HG03175 (cell line): ENCODE measurements at regions not wholly inside any gene's neighbourhood (a gene's known extent, or its start where the extent isn't known, plus 50 kb on each side); places are given as distances from the start of the nearest gene placed in this dataset.

Source experiments
- ATAC-seq: cut with Tn5 transposase; IDR thresholded peaks from one replicate; pipeline ENCODE4 v1.9.1; 2021; ENCODE audit warnings: mild to moderate bottlenecking, moderate library complexity; ENCODE audit not compliant: unreplicated experiment

DNA sequence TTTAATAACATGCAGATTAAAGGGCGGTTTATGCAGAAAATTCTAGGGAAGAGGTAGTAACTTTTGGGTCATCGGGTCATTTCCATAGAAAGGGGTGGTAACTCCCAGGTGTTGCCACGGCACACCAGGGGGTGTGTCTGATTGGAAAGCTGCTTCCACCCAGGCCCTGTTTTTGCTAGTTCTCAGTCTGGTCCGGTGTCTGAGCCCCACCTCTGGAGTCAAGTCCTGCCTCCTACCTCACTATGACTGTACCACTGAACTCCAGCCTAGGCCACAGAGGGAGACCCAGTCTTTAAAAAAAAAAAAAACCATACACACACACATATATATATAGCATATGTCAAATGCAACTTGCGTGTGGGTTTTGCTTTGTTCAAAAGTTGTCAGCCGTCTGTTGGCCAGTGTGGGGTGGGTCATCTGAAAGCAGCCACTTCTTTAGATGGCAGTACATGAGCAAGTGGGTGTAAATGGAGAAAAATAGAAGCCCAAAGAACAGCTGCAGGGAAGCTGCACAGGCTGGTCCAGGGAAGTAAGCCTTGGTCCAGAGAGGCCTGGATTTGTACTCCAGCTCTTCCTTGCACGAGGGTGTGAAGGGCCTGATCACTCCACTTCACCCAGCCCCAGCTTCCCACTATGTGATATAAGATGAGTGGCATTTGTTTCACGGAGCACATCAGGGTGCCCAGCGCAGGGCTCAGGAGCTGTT, 110.7 kb upstream of the SPRY4 start:
- ATAC-seq, result no peak

DNA sequence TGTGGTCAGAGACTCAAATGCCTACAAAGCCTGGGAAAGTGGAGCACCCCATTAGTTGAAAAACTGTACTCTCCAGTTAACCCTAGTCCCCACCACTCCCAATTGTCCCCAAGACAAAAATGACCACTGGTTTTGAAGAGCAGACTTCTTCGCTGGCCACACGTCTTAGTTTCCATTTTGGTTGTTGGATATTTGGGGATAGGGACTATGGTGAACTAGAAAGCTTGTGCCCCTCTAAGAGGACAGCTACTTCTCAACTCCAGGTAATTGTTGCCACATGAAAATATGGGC, 109.4 kb upstream of the SPRY4 start:
- ATAC-seq, result no peak

DNA sequence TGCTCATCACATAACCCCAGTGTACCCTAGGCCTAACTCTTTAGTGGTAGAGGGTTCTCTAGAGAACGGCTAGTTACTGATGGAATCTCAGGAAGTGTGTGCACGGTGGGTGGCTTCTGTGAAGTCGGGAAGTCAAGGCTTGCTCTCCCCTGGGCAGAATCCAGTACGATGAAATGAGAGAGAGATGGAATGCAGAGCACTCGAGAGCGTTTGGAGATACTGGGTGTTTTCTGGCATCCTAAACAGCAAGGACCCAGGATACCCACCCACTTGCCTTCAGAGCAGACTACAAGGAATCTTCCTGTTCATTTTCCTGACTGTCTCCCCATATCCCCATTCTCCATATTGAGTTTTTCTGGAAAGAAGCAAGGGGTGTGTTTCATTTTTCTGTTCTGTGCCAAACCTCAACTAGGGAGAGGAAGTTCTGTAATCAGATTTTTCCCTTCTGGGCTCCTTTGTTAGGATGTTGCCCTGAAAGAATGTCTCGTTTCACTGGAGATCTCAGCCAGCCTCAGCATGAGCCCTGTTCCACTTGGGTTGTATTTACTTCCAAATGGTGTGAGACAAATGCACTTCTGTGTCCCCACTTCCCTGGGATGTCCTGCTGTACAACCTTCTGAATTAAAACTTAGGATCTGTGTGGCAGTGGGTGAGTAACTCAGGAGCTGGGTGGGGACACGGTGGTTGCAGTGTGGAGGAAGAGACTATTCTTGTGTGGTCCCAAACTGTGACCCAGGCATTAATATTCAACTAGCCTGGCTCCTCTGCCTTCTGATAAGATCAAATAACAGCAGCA, 108.9 kb upstream of the SPRY4 start:
- no peak for ATAC-seq

DNA sequence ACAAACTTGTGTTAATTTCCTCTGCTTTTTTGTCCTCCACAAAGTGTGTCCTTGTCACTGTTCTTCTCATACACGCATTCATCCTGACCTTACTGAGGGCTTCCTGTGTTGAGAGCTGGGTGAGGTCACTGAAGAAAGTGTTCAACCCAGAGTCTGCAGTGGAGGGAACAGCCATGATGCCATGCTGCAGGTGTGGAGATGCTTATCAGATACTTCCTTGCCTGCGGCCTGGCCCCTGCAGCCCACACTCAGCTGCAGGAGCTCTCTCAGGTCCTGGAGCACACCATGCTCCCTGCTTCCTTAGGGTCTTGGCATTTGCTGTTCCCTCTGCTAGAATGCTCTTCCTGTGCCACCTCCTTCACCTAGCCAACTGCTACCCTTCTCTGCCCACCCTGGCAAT, 108.1 kb upstream of the SPRY4 start:
- peak; percentile 56 for ATAC-seq

DNA sequence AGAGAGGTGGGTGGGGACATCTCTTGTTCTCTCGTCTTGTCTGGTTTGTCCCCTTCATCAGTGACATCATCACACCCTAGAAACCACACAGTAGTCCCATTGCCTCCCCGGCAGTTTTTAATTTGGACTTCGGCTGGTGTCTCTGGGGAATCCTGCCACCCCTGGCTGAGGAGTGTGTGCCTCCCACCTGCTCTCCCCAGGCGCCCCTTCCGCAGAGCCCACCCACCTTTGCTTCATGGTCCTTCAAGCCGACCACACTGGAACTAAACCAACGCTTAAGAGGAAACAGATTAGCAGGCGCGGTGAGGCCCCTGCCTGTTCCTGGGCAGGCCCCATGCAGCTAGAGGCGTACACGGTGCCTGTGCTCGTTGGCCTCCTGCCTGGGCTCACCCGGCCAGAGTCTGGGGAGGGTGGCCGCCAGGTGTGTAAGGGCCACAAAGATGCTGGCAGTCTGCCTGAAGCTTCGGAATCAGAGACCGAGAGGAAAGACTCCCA, 107.6 kb upstream of the SPRY4 start:
- peak; percentile 56 for ATAC-seq

DNA sequence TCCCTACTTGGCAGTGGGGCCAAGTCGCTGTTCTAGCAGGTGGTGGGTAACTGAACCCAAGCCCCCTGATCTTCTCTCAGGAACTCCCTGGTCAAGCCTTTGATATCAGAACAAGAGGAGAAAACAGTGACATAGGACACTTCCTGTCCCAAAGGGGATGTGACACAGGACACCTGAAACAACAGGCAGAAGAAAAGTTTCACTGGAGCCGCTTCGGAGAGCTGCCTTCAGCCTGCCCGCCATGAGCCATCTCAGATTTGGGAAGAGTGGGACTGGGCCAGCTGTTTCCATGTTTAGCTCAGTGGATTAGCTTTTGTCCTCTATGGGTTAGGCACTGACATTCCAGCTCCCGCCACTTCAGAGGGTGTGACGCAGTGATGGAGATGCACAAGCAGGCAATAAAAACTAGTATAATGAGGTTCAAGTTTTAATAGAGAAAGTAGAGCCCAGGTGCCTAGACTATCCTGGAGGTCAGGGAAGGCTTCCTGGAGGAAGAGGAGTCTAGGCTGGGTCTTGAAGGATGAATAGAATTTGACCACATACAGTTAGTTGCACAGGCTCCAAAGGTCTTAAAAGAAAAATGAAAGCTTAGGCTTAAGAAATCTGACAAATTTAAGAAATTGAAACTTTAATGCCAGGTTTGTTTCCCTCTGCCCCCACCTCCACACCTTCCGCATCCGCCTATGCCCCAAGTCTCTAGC, 104.1 kb upstream of the SPRY4 start:
- ATAC-seq, result no peak

DNA sequence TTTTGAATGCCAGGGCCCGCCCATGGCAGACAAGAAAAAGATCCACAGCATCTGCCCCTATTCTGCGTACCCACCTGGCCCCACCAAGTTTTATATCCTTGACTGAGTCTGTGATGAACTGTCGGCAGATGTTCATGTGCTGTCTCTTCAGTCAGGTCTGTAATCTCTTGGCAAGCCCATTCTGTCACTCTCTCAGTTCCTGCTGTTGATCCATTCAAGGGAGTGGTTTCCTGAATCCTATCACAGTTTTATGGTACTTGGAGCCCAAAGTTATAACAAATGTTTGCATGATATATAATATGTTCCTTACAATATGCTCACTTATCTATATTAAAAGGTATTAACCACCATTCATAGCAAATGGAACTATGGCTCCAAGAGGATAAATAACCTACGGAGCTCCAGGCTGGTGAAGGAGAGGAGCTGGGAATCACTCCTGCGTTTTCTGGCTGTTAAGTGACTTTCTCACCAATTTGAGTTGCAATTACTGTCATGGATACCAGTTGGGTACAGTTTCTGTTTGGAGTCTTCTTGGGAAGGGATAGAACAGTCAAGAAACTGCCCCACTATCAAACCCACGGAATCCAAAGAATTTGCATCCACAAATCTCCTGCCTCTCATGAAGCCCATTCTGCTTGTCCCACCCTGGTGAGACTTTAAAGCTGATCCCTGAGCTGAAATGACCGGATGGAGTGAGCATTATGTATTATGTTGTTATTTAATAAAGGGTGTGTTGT, 103.4 kb upstream of the SPRY4 start:
- no peak for ATAC-seq

DNA sequence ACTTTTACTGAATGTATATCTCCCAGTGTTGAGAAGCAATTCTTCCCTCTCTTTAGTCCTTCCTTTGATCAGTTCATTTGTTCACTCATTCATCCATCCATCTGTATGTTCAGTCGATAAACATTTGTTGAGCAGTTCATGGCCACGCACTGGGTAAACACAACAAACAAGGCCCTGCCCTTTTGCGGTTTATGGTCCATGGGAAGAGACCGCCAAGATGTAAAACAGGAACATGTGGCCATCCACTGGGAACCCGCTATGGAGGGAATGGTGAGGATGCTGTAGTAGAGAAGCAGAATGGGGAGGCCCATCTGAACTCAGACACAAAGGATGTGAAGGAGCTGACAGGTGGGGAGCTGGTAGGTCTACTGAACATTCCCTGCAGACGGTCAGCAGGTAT, 102.7 kb upstream of the SPRY4 start:
- no peak for ATAC-seq

DNA sequence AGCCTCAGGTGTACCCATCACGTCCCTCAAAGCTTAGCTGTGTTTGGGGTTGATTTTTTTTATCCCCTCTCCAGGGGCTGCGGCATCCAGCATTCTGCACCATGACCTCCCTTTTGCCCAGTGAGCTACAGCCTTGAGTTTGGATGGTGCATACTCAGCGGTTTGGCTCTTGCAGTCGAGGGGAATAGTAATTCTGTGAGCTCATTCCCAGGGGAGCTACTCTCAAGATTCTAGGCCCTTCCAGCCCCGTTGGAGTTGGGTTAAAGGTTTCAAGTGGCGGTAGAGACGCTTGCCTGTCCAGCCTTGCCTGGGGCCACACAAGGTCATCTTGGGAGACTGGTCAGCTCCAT, 102.2 kb upstream of the SPRY4 start:
- no peak for ATAC-seq

DNA sequence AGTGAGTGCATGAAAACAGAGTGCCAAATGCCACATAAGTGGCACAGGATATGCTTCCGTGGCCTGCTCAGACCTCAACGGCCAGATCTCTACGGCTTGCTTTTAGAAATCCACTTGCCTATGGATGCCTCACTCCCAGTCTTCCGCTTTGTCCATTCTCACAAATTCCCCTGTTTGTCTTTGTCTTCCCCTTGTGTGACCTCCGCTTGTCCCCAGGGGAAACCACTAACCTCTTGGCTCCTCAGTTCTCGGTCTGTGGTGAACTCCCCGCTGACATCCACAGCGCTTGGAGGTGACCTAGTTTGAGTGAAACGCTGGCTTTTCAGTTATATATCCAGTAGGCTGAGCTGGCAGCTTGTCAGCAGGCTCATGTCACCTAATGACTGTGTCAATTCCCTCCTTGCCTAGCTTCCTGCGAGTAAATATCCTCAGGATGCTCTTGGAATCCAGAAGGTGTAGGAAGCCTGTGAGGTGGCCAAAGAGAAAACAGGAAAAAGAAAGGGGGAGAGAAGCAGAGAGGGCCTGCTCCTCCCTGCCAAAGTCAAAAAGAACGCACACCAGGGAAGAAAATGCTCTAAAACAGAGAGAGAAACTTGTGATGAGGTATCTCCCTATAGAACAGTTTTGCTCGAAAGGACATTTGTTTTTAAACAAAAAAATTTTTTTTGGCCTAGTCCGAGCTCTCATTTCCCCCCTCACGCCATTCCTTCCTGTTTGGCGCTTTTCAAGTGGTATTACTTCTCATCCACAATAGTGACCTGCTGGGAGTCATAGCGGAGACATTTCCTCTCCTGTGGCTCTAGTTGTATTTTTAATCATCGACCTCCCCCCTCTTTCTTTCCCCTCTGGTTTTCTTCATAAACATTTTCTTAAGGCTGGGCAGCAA, 101.6 kb upstream of the SPRY4 start:
- ATAC-seq, result no peak

DNA sequence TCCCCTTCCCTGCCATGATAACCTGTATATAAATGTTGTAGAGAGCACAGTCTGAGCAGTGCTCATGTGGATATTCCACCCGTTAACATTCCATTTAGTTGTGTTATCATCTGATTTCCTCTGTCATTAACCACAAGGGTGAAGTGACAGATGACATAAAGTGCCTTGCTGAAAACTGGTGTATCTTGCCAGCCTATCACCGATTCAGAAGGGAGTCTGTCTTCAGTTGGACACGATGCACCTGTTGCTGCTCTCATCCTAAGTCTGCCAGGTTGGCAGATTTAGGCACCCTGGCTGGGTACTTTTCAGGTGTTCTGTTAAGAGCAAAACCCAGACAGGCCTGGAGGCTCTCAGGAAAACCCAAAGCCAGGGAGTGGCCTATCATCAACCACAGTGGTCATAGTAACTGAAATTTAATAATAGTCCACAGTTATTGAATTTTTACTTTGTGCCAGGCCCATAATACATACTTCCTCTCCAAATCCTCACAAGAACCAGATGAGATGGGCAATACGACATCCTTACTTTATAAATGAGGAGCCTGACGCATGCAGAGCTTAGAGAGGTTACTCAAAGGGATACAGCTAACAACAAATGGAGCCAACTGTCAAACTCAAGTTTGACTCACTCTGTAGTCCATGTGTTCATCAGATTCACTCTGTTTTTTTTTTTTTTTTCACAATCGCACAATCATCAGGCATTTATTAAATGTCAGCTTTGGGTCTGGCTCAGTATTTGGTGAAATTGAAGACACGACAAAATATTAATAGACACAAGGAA, 100.7 kb upstream of the SPRY4 start:
- ATAC-seq, result no peak

DNA sequence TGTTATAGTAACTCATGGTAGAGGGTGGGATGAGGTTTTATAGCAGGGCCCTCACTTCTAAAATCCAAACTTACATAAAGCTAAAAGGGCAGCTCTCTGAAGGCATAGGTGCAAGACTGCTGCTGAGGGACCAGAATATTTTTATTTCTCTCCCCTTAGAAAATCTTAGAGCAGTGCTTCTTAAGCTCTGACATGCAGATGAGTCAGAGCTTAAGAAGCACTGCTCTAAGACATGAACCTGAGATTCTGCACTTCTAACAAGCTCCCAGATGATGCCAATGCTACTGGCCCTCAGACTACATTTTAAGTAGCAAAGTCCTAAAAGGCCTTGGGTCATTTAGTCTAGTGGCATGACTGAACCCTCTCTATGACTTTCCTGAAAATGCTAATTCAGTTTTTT, 97.6 kb upstream of the SPRY4 start:
- no peak for ATAC-seq

DNA sequence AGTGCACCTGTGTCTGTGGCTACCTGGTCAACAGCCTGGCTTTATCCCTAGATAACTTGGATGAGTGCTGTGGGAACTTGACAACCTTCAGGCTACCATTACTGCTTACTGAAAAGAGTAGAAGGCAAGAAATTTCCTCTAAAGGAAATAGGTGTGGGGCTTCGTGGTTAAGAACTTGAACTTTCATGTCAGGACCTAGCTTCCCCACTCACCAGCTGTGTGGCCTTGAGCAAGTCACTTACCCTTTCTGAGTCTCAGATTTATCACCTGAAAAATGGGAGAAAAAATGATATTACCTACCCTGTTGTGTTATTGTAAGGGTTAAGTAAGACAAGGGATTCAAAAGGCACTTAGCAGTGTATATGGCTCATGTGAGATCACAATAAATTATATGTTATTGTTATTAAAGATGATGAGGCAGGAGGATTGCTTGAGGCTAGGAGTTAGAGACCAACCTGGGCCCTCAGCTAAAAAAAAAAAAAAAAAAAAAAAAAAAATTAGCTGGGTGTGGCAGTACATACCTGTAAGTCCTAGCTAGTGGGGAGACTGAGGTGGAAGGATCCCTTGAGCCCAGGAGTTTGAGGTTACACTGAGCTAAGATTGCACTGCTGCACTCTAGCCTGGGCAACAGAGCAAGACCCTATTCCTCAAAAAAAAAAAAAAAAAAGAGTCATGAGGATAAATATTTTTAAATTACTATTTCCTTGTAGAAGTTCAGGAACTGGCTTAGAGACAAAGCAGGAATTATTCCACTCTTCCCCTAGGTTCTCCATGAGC, 97.0 kb upstream of the SPRY4 start:
- ATAC-seq, result no peak

DNA sequence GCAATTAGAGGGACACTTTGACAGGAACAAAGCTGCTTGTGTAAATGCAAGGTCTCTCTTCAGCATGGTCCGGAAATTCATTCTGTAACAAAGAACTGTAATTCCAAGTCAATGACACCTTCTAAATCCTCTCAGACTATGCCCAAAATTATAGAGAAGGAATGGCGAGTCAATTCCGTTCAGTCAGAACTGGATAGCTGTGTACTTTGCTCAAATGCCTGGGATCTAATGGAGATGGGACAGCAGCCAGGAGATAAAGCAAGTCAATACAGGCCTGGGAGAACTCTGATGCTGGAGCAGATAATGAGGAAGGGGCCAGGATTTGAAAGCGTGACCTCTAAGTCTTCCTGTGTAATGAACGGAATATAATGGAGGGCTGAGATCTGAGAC, 96.4 kb upstream of the SPRY4 start:
- no peak for ATAC-seq

DNA sequence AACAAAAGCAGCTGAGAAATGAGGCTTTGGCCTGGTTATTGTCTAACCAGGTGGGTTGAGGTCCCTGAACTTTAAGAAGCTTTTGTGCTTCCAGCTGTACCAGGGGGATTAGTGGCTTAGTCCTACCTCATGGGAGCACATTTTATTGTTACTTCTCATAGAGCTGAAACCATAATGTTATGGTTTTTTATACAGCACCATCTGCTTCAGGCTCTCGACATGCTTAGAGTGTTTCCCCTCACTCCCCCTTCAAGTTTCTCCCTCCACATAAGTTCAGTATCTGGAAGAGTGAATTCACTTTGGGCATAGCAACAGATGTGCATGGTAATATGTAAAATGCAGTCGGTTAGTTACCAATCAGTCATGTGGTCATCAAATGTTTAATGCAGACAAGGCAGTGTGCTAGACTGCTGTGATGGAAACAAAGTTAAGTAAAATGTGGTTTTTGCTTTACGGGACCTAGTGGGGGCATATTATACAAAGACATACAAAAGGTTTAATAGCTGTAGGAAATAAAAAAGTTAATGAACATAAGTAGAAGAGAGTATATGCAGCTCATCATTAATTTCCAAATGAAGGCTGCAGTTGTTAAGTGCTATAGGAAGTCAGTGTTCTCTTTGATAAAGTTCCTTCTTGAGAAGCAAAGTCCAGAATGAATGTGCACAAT, 95.9 kb upstream of the SPRY4 start:
- no peak for ATAC-seq

DNA sequence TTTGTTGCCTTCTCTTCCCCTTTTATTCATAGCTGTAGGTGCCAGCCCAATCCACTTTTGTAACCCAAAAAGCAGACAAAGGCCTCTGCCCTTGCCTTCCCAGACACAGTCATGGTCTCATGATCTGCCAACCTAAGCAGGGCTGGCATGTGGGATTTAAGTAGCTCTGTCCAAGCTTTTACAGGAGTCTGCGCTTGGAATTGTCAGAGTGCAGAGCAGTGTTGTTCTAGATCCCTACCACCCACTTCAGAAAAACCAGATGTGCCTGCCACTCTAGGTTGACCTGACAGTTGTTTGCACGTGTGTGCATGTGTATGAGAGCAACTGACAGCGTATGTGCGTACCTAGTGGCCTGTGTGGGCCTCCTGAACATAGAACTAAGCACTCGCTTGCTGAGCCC, 87.8 kb upstream of the SPRY4 start:
- ATAC-seq, result no peak

DNA sequence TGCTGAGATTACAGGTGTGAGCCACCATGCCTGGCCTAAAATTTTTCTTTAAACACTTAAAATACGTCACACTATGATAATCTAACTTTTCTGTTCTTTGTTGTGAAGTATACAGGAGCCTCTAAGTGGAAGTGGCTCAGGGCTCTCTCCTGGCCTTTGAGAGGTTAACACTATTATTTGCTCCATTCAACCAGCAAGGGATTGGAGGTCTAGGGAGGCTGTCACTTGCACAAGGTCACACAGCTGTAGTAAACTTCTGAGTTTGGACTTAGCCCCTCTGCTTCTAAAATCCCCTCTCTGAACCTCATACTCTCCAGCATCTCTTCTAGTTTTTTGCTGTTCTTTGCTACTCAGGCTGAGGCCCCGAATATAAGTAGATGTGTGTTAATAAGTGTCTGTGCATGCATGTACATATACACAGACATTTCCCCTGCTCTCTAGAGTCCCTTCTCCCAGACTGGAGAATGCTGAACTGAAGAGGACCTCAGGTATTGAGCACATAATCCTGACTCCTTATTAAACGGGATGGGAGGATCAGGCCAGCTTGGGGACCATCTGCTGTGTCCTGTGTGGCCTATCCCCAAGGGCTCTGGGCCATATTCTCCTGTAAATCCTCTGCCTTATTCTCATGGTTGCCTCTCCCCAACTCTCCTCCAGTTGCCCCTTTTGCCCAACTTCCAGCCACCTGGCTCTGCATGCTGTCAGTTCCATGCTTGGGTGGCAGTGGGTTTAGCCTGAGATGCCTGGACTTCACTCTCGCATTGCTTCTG, 87.0 kb upstream of the SPRY4 start:
- no peak for ATAC-seq

DNA sequence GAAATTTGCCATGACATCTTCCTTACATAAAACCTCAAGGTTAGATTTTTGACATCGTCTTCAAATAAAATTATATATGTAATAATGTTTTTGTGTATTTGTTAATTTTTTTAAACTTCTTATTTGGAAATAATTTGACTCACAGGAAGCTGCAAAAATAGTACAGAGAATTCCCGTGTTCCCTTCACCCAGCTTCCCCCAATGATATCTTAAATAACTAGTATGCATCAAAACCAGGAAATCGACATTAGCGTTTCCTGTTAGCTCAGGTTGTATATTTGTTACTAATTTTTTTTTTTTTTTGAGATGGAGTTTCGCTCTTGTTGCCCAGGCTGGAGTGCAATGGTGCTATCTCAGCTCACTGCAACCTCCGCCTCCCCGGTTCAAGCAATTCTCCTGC, 86.3 kb upstream of the SPRY4 start:
- no peak for ATAC-seq
